Skin epidermis (tissue), 12 donors: ENCODE measurements at regions not wholly inside any gene's neighbourhood (a gene's known extent, or its start where the extent isn't known, plus 50 kb on each side); places are given as distances from the start of the nearest gene placed in this dataset.

Experiments used
- H3K27ac ChIP-seq, 21 experiments: fragments of 200-600 bp; sonication (generic) in 11 of 21; one replicate each; pipeline ENCODE4 v1.5.0; 2020; ENCODE audit warnings: mild to moderate bottlenecking in 3 of 21, inconsistent platforms in 2 of 21, moderate library complexity in 2 of 21
- H3K4me3 ChIP-seq, 7 experiments: fragments of 200-600 bp; sonication (generic) in 2 of 7; one replicate each; pipeline ENCODE4 v1.5.0; 2020; ENCODE audit warnings: inconsistent platforms in 2 of 7, mild to moderate bottlenecking in 2 of 7, moderate library complexity in 1 of 7

GRCh38 chr5:24788829-24789514 is 144.2 kb upstream of the CDH10 start:
- Histone ChIP-seq H3K27ac (peak overlapping the region in 5 of 21 experiments; percentile 3 to 48 (median 25)), H3K4me3 (no peak overlapping the region)

- no peak overlapping the region for H3K4me3 ChIP-seq
- no peak overlapping the region for H3K27ac ChIP-seq
Observed at GRCh38 chr5:24786108-24786507, 141.3 kb upstream of the CDH10 start.

DNA sequence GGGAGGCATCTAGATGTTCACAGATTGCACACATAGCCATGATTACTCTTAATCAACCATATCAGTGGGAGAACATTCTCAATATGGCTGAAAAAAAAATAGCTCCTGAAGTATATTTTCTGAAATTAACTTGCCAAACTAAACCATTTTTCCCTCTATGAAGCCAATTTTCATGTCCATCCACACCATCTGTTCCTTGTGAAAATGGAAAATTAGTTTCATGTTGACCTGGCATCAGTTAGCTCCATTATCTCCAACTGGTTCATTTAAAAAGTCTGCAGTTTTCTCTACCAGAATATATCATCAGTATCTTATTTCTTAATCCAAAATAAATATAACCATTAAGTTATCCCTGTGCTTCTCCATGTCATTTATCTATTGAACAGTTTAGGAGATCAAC is 138.8 kb upstream of the CDH10 start:
- no peak overlapping the region for H3K27ac ChIP-seq
- H3K4me3 ChIP-seq: no peak overlapping the region

- no peak overlapping the region for H3K4me3 ChIP-seq
- no peak overlapping the region for H3K27ac ChIP-seq
Observed at GRCh38 chr5:24777392-24777791, 132.6 kb upstream of the CDH10 start.

DNA sequence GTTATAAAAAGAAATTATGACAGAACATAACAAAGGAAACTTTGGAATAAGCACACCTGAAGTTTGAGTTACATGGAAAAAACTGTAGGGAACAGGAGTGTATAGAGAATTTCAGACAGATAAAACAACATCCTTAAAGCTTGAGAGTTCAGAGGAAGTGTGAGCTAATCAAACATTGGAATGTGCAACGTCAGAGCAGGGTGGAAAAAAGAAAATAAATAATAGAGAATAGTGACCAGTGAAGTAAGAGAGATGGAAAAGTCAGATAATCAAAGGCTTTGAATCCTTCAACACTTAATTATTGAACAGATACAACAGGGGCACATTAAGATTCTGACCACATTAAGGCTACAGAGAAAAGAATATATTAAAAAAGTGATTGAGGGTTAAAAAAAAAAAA is 128.5 kb upstream of the CDH10 start:
- H3K27ac ChIP-seq: no peak overlapping the region
- H3K4me3 ChIP-seq: no peak overlapping the region

DNA sequence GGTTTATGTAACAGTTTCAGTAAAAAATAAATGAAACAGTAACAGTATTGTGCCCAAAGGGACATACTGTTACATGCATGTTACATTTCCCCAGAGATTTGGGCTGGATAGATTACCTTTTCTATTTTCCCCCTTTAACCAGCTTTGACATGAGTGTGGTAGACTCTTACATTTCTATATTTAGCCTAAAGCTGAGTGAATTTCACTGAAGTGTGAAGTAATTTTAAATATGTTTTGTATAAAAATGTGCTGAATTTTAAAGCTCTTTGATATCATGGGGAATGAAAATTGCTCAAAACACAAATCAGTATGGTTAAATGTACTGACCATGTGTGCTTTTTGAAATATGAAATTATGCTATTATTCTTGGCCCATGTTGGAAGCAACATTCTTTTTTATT is 122.3 kb upstream of the CDH10 start:
- Histone ChIP-seq H3K4me3 (no peak overlapping the region), H3K27ac (no peak overlapping the region)

DNA sequence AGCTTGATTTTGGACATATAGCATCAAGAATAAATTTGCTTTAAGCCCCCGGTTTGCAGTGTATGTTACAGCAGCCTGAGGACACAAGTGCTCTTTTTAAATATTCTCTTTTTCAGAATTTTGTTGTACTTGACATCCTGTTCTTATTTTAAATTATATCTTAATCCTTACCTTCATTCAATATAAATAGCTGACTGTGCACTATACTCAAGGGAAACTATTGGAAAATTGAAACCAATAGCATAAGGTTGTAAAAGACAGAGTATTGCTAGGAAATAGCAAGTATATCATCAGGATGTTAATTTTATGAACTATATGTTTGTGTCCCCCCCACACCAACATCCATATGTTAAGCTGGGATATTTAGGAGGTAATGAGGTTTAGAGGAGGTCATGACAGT is 120.4 kb upstream of the CDH10 start:
- Histone ChIP-seq H3K27ac (no peak overlapping the region), H3K4me3 (no peak overlapping the region)

GRCh38 chr5:24750355-24750754 is 105.6 kb upstream of the CDH10 start:
- no peak overlapping the region for H3K4me3 ChIP-seq
- no peak overlapping the region for H3K27ac ChIP-seq

DNA sequence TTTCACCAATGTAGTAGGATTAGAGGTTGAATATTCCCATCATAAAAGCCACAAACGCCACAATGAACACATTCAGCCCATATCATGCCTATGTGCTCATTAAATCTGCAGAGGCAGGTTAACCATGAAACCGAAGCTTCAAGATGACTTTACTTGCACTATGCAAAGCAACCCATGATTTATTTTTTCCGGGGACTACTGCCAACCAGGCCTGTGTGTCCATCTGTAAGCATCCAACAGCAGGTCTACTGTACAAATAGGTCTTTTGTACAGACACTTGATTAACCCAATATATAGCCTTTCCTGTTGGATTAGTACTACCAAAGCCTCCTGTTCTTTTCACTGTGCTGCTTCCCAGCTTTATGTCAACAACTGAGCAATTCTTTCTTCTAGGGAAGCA is 104.9 kb upstream of the CDH10 start:
- H3K4me3 ChIP-seq: no peak overlapping the region
- H3K27ac ChIP-seq: no peak overlapping the region

GRCh38 chr5:24747327-24747726 is 102.5 kb upstream of the CDH10 start:
- Histone ChIP-seq H3K4me3 (no peak overlapping the region), H3K27ac (no peak overlapping the region)

GRCh38 chr5:24742334-24742733 is 97.6 kb upstream of the CDH10 start:
- no peak overlapping the region for H3K27ac ChIP-seq
- H3K4me3 ChIP-seq: no peak overlapping the region

DNA sequence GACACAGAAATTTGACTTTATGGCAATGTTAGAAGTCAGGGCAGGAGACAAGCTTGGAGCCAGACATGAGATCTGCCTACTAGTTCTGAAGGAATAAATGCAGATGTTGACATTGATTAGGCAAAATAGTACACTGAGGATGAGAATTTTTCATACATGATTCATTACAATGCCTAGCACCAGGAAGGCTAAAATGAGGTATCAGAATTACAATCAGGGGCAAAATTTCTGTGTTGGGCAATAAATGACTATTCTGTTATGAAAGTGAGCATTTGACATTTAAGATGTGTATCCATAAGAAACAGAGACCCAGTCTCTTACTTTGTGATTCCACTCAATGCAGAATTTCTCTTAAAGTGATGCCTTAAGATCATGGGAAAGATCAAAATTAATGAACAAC is 92.4 kb upstream of the CDH10 start:
- Histone ChIP-seq H3K27ac (no peak overlapping the region), H3K4me3 (no peak overlapping the region)

DNA sequence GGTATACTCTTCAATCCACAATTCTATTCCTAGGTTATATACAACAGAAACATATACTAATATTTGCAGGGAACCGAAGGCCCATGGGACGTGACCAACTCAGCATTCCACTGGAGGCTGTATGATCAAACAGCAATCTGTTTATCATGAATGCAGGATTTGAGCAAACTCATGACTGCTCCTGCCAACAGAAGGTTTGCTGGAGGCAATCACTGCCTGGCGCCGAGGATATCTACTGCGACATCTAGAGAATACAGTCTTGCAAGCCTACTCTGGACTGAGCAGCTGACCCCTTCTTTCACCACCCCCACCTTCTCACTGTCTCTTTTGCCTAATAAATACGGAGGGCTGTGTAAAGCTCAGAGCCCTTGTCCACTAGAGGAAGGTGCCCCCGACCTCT is 90.5 kb upstream of the CDH10 start:
- H3K4me3 ChIP-seq: no peak overlapping the region
- no peak overlapping the region for H3K27ac ChIP-seq

GRCh38 chr5:24732184-24732583 is 87.4 kb upstream of the CDH10 start:
- H3K27ac ChIP-seq: no peak overlapping the region

GRCh38 chr5:24720743-24721142 is 76.0 kb upstream of the CDH10 start:
- H3K4me3 ChIP-seq: no peak overlapping the region

More at GRCh38 chr5:24732184-24732583, 87.4 kb upstream of the CDH10 start:
- H3K4me3 ChIP-seq: no peak overlapping the region

DNA sequence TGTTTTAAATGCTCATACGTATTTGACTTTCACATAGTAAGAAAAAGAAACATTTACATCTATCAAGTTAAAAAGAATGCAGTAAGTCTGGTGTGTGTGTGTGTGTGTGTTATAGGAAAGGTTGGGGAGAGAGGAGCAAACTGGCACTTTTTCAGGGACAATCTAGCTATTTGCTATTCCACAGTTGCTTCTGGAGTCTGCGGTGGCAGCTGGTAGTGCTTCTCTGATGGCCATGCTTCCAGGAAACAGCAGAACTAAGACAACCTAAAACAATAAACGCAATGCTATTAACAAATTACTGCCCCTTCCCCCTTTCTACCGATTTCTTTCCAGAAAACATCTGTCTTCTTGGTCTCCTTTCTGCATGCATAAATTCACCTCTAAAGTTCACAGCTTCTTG is 70.0 kb upstream of the CDH10 start:
- Histone ChIP-seq H3K27ac (no peak overlapping the region), H3K4me3 (no peak overlapping the region)

More at GRCh38 chr5:24720743-24721142, 76.0 kb upstream of the CDH10 start:
- H3K27ac ChIP-seq: no peak overlapping the region

DNA sequence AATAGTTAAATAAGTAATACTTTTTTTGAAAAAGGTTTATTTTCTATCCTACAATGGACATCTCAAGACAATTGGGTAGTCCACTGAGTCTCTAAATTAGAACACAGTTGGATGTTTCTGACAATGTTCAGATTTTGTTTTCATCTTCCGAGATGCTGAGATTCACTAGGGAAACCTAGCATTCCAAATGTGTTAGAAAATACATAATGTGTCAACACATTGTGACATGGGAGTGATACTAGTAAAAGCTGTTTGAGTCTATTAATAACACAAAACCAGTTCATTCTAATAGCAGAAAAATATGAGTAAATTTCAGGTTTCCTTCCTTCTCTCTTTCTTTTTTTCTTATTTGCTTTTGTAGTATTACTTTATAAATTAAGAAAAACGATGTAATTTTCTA is 68.2 kb upstream of the CDH10 start:
- Histone ChIP-seq H3K27ac (no peak overlapping the region), H3K4me3 (no peak overlapping the region)

GRCh38 chr5:24712047-24712446 is 67.3 kb upstream of the CDH10 start:
- H3K27ac ChIP-seq: no peak overlapping the region
- H3K4me3 ChIP-seq: no peak overlapping the region

DNA sequence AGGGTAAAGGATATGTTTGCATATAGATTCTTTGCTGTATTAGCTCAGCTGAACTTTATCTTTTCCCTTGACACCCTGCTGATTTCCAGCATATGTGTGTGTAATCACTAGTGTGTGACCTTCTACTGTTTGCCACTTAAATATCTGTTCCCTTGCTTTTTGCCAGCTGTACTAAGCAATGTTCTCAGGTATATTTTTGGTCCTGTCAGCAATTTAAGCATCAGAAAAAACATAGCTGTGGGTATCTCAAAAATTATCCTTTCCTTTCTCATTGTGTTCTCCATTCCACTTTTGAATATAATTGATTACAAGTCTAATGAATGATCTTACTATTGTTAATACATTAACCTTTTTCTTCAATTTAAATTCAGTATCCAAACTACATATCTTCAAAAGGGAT is 59.2 kb upstream of the CDH10 start:
- H3K4me3 ChIP-seq: no peak overlapping the region
- H3K27ac ChIP-seq: no peak overlapping the region
